ENCODE measurements at regions not wholly inside any gene's neighbourhood (a gene's known extent, or its start where the extent isn't known, plus 50 kb on each side); places are given as distances from the start of the nearest gene placed in this dataset.
"Not testable (repeated sequence)": the region's sequence is repeated elsewhere in the genome, so short reads cannot be mapped to it uniquely, and the experiment has no call there.

DNA sequence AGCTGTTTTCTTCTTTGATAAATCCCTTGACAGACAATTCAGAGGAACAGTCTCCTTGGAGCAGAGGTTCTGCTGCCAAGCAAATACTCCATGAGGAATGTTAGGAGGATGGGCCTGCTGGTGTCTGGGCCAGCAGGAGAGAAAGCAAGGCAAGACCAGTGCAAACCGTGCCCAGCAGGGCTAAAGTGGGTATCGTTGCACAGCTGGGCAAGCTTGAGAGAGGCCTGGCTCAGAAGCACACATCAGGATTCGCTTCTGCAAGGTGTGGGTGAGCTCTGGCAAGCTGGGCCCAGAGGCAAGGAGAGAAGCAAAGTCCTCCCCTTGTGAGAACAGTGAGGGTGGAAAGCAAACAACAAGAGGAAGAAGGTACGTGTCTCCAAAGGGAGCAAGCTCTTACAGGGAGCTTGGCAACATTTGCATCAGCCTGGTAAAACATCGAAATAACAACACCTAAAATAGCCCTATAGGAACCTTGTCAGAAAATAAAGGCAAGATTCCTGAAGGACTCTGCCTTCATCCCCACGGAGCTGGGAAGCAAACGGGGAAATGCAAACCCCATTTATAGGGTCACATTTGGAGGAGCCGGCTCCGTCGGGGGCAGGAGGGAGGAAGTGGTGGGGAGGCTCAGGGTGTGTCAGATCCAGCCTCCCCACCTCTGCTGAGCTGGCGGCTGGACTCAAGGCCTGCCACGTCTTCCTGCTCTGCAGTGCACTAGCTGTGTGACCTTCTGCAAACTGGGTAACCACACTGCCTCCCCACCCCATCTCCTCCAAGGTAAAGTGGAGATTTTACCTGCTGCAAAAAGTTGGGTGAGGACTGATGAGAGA, 62.3 kb upstream of the HIVEP3 start:
- no peak for ATAC-seq

DNA sequence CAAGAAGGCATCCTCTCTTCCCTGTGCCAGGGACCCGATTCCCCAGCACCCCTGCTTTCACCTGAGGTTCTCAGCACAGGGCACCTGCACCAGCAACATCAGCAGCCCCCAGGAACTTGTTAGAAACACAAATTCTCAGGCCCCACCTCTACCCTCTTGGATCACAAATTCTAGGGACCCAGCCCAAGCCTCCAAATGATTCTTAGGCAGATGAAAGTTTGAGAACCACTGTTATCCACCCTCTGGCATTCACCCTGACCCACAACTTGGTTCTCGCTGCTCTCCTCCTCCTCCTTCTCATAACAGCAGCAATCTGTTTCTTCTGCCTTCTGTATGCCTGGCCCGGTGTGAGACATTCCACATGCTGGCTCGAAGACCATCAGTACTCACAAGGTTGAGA, 60.3 kb upstream of the HIVEP3 start:
- ATAC-seq = no peak

DNA sequence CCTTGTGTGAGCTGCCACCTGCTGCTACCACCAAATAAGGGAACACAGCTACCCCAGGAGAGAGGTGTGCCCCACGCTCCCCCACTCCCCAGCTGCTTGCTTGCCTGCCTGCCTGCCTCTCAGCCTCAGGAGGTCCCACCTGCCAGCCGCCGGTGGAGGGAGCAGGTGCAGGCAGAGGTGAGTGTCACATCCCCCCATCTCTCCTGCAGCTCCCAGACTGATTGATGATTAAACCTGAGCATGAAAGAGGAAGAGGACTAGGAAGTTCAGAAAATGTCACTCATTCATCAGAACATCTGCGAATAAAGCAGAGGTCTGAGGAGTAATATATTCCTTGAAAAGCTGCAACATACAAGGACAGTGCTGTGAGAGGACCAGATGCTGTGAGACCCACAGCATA, 58.6 kb upstream of the HIVEP3 start:
- no peak for ATAC-seq

DNA sequence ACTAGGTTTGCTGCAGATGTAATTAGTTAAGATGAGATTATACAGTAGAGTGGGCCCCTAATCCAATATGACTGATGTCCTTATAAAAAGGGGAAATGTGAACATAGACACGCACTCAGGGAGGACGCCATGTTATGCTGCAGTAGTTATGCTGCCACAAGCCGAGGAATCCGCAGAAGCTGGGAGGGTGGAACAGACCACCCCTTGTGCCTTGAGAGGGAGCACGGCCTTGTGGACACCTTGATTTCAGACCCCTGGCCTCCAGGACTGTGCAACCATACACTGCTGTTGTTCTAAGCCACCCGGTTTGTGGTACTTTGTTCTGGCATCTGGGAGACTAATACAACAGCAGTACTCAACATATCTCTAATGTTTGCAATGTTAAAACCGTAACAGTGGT, 57.9 kb upstream of the HIVEP3 start:
- no peak for ATAC-seq

DNA sequence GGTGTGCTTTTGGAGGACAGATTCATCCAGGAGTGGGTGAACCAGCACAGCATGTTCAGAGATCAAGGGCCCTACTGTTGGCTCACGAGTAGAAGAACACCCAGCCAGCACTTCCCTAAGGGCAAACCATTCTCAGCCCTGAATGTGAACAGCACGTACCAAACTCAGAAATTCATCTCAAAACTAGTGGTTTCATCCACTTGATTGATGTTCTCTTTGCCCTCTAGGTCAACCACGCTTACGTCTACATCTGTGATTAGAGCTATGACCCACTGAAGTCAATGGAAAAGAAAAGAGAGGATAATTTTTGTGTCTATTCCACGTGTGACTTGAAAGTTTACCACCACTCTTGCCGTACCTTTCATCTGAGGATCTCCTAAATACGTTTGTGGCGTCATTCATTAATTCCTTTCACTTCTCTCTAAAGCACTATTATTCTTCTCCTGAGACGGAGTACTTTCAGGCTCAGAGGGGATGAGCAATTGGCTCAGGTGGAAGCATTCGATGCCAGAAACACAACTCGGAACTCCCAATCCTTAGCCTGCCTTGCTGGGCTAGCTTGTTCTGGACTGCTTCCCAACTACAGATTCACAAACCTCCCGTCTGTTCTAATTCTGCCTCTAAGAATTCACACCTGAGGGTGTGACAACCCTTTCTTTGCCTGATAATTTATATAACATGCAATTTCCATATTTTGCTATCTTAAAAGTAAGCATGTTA, 57.3 kb upstream of the HIVEP3 start:
- no peak for ATAC-seq

DNA sequence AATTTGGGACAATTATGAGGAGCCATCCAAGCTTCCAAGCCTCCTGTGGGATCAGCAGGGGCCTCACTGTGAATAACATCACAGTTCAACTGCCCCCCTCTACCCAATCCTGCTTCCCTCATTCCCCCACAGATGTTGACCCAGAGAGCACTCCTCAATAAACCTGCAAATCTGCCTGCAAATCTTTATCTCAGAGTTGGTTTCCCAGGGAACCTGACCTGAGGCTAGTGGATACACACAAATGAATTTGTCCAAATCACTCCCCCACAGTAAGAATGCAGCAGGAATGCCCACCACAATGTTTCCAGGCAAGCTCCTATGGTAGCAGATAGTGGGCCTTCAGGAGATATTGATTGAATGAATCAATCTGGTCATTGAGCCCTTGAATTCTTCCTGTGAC, 56.4 kb upstream of the HIVEP3 start:
- ATAC-seq = no peak

DNA sequence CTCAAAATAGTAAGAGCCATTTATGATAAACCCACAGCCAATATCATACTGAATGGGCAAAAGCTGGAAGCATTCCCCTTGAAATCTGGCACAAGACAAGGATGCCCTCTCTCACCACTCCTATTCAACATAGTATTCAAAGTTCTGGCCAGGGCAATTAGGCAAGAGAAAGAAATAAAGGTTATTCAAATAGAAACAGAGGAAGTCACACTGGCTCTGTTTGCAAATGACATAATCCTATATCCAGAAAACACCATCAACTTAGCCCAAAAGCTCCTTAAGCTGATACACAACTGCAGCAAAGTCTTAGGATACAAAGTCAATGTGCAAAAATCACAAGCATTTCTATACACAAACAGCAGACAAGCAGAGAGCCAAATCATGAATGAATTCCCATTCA, 49.8 kb upstream of the HIVEP3 start:
- not testable (repeated sequence) for ATAC-seq
